Fibroblast of the conjunctiva (primary cell): ENCODE measurements at regions not wholly inside any gene's neighbourhood (a gene's known extent, or its start where the extent isn't known, plus 50 kb on each side); places are given as distances from the start of the nearest gene placed in this dataset.

Source experiments
- DNase-seq: peaks from one replicate; pipeline ENCODE4 v3.0.0-alpha.2; 2010; ENCODE audit warnings: low read depth

DNA sequence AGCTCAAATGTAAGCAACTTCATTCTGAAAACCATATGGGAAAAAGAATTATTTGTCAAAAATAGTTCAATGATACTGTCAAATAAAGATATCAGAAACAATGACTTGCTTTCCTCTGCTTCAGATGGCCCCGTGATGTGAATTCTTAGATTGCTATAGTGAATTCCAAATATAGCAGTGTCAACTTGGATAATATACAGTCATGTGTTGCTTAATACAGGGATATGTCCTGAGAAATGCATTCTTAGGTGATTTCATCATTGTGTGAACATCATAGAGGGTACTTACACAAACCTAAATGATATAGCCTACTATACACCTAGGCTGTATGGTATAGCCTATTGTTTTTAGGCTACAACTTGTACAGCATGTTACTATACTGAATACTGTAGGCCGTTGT is 108.7 kb upstream of the MIS18BP1 start:
- DNase-seq = no peak

DNA sequence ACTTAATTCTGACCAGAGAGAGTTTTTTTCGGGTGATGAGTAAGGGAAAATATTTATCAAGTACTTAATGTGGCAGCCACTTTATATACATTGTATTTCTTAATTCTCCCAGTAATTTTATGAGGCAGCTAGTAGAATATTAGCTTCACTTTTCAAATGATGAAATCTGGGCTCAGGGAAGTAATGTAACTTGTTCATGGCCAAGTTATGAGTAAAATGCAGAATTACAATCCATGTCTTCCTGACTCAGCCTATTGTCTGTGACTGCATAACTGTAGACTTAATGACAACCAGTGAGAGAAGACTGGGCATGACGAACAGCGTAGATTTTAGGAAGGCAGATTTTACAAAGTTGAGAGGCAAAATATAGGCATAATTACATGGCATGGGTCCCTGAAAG is 106.7 kb upstream of the MIS18BP1 start:
- no peak for DNase-seq

DNA sequence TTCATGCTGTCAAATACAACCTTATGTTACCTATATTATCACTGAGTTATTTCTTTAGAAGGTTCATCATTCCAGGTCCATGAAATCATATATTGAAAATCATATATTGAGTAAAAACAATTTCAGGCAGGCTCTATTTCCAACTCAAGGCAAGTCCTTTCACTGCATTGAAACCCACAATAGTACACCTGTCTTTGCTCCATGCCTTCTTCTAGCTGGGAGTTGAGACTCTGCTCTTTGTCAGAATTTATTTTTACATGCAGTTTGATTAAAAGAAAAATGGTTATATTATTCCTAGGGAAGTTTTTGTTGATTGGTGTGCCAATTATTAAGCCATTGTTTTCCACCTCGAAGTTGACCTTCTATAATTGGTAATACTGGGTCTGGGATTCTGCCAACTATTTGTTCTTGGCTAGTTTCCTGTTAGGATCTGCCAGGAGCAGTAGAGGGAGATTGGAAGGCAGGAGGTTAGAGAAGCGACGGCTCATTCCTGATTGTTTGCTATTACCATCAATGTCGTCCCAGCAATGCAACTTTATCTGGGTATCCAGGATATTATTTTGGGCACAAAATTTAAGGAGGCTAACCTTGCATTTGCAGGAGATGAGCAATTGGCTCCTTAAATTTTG is 79.5 kb upstream of the MIS18BP1 start:
- no peak for DNase-seq

DNA sequence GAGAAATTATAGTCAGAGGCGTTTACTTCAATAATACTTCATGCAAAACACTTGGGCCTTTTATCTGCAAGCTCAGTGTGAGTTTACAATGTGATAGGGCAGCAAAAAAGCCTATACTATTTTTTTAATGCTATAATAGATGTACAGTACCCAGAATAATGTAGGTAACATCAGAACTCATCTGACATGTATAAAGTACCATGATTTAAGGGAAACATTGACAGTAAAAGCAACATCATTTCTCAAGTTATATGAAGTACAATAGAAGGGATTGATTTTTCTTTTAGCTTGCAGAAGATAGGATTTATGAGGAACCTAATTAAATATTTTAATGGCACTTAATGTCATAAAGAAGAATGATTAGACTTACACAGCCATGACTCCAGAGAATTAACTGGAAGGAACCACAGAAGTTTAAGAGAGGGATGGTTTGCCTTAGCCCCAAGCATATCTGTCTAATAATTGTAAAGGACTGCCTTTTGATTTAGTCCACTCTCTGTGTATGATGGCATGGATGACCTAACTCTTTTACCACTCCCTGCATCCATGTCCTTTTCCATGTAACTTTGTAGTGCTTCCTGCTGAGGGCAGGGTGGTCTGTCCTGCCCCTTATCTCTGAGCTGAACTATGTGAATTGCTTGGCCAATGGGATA is 55.9 kb upstream of the MIS18BP1 start:
- no peak for DNase-seq
